Vagina (tissue), 2 donors: ENCODE measurements at regions not wholly inside any gene's neighbourhood (a gene's known extent, or its start where the extent isn't known, plus 50 kb on each side); places are given as distances from the start of the nearest gene placed in this dataset.

Experiments used
- POLR2A ChIP-seq, 2 donors: fragments of 450-650 bp; IDR thresholded peaks; one replicate each; pipeline ENCODE4 v1.6.1; 2017; ENCODE audit warnings: antibody characterized with exemption in 2 of 2, mild to moderate bottlenecking in 2 of 2, moderate library complexity in 2 of 2
- POLR2AphosphoS5 ChIP-seq, 2 donors: sonication (generic); formaldehyde crosslinking; IDR thresholded peaks; one replicate each; pipeline ENCODE4 v1.9.0; 2017; ENCODE audit warnings: antibody characterized with exemption in 2 of 2, mild to moderate bottlenecking in 2 of 2, low read depth in 1 of 2; ENCODE audit not compliant: insufficient read depth in 1 of 2
- TF ChIP-seq, protein P1 (sequence below), 3 experiments: fragments of 450-650 bp in 2 of 3; fragments of 200-600 bp in 1 of 3; sonication (generic) in 1 of 3; IDR thresholded peaks; one replicate each; pipeline ENCODE4 v1.5.1; 2017 to 2019; ENCODE audit warnings: antibody characterized with exemption in 3 of 3, mild to moderate bottlenecking in 2 of 3, moderate library complexity in 2 of 3

DNA sequence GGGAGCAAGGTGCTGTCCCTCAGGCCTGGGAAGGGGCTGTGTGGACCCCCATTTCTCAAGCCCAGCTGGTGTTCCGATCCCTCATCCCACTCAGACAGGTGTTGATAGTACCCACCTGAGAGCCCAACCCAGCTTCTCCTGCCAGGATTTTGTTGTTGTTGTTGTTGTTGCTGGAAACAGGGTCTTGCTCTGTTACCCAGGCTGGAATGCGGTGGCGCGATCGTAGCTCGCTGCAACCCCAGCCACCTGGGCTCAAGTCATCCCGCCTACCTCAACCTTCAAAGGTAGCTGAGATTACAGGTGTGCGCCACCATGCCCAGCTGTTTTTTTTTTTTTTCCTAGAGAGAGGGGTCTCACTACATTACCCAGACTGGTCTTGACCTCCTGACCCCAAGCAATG is 209.9 kb downstream of the PHETA1 start:
- TF ChIP-seq, protein P1, sequence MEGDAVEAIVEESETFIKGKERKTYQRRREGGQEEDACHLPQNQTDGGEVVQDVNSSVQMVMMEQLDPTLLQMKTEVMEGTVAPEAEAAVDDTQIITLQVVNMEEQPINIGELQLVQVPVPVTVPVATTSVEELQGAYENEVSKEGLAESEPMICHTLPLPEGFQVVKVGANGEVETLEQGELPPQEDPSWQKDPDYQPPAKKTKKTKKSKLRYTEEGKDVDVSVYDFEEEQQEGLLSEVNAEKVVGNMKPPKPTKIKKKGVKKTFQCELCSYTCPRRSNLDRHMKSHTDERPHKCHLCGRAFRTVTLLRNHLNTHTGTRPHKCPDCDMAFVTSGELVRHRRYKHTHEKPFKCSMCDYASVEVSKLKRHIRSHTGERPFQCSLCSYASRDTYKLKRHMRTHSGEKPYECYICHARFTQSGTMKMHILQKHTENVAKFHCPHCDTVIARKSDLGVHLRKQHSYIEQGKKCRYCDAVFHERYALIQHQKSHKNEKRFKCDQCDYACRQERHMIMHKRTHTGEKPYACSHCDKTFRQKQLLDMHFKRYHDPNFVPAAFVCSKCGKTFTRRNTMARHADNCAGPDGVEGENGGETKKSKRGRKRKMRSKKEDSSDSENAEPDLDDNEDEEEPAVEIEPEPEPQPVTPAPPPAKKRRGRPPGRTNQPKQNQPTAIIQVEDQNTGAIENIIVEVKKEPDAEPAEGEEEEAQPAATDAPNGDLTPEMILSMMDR (IDR thresholded peaks at IDR 0.05) = no peak
- no peak for TF ChIP-seq POLR2A (IDR thresholded peaks at IDR 0.05)
- TF ChIP-seq POLR2AphosphoS5 (IDR thresholded peaks at IDR 0.05; ENCODE audit: insufficient read depth in 1 of 2, low read depth in 1 of 2) = no peak
